ENCODE measurements at regions not wholly inside any gene's neighbourhood (a gene's known extent, or its start where the extent isn't known, plus 50 kb on each side); places are given as distances from the start of the nearest gene placed in this dataset.

GRCh38 chr10:131724891-131725580 lies 175.8 kb upstream of the PPP2R2D start:
- DNase-seq (ENCODE audit: low read depth): no peak
- TF ChIP-seq CTCF (IDR thresholded peaks at IDR 0.05; ENCODE audit: insufficient read depth, low read depth, low read length): no peak
- H3K4me3 ChIP-seq (ENCODE audit: low read depth, low read length): no peak overlapping the region

- H3K4me3 ChIP-seq (ENCODE audit: low read depth, low read length): no peak overlapping the region
- no peak for TF ChIP-seq CTCF (IDR thresholded peaks at IDR 0.05; ENCODE audit: insufficient read depth, low read depth, low read length)
- no peak for DNase-seq (ENCODE audit: low read depth)
Measured at GRCh38 chr10:131725581-131726069, 175.2 kb upstream of the PPP2R2D start.

- no peak for TF ChIP-seq CTCF (IDR thresholded peaks at IDR 0.05; ENCODE audit: insufficient read depth, low read depth, low read length)
Measured at GRCh38 chr10:131726076-131726880, 174.5 kb upstream of the PPP2R2D start.

GRCh38 chr10:131726967-131727366 lies 173.8 kb upstream of the PPP2R2D start:
- no peak for DNase-seq (ENCODE audit: low read depth)
- no peak for TF ChIP-seq CTCF (IDR thresholded peaks at IDR 0.05; ENCODE audit: insufficient read depth, low read depth, low read length)
- no peak overlapping the region for H3K4me3 ChIP-seq (ENCODE audit: low read depth, low read length)

More at GRCh38 chr10:131726076-131726880, 174.5 kb upstream of the PPP2R2D start:
- no peak for DNase-seq (ENCODE audit: low read depth)
- H3K4me3 ChIP-seq (ENCODE audit: low read depth, low read length): no peak overlapping the region

- DNase-seq (ENCODE audit: low read depth): no peak
- no peak for TF ChIP-seq CTCF (IDR thresholded peaks at IDR 0.05; ENCODE audit: insufficient read depth, low read depth, low read length)
- H3K4me3 ChIP-seq (ENCODE audit: low read depth, low read length): no peak overlapping the region
Measured at GRCh38 chr10:131727560-131727959, 173.2 kb upstream of the PPP2R2D start.

GRCh38 chr10:131728286-131729228 lies 172.3 kb upstream of the PPP2R2D start:
- no peak for DNase-seq (ENCODE audit: low read depth)
- no peak overlapping the region for H3K4me3 ChIP-seq (ENCODE audit: low read depth, low read length)
- no peak for TF ChIP-seq CTCF (IDR thresholded peaks at IDR 0.05; ENCODE audit: insufficient read depth, low read depth, low read length)

Measured in fibroblast of villous mesenchyme (primary cell).